ENCODE measurements at regions not wholly inside any gene's neighbourhood (a gene's known extent, or its start where the extent isn't known, plus 50 kb on each side); places are given as distances from the start of the nearest gene placed in this dataset.

DNA sequence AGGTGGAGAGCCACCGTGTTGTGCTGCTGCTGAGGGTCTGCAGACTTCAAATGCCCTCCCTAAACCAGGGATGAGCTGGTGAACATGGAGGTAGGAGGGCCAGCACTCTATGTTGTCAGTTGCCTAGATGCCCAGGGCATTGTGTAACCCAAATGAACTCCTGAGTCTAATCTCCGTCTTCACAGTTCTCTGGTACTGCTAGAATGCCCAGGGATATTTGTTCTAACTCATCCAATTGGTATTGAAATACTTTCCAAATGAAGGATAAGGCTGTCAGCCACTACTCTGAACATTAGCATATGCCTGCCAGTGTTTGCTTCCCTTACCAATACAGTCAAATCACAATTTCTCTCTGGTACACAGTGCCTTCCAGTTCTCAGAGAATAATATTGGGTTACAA, 492.6 kb downstream of the SLC4A3 start:
- TF ChIP-seq CTCF (IDR thresholded peaks at IDR 0.05; ENCODE audit: partially characterized antibody, unreplicated experiment) = no peak
- H3K36me3 Mint-ChIP-seq (ENCODE audit: unreplicated experiment) = peaks cover 14% of the 10 kb centered on the region
- no peaks in the 10 kb centered on the region for H3K9me3 Mint-ChIP-seq (ENCODE audit: unreplicated experiment)
- no peak overlapping the region for H3K27ac Mint-ChIP-seq (ENCODE audit: unreplicated experiment)
- H3K4me1 Mint-ChIP-seq (ENCODE audit: low read depth, unreplicated experiment) = no peaks in the 10 kb centered on the region
- DNase-seq = no peak
- peaks cover 4% of the 10 kb centered on the region for H3K27me3 Mint-ChIP-seq (ENCODE audit: unreplicated experiment)
- no peak overlapping the region for H3K4me3 Mint-ChIP-seq (ENCODE audit: unreplicated experiment)

GRCh38 chr2:220123751-220124150, 496.3 kb downstream of the SLC4A3 start:
- H3K4me3 Mint-ChIP-seq (ENCODE audit: unreplicated experiment) = no peak overlapping the region
- H3K36me3 Mint-ChIP-seq (ENCODE audit: unreplicated experiment) = no peaks in the 10 kb centered on the region
- no peak for DNase-seq
- TF ChIP-seq CTCF (IDR thresholded peaks at IDR 0.05; ENCODE audit: partially characterized antibody, unreplicated experiment) = no peak
- H3K4me1 Mint-ChIP-seq (ENCODE audit: low read depth, unreplicated experiment) = no peaks in the 10 kb centered on the region
- H3K27me3 Mint-ChIP-seq (ENCODE audit: unreplicated experiment) = no peaks in the 10 kb centered on the region
- H3K9me3 Mint-ChIP-seq (ENCODE audit: unreplicated experiment) = no peaks in the 10 kb centered on the region
- no peak overlapping the region for H3K27ac Mint-ChIP-seq (ENCODE audit: unreplicated experiment)

DNA sequence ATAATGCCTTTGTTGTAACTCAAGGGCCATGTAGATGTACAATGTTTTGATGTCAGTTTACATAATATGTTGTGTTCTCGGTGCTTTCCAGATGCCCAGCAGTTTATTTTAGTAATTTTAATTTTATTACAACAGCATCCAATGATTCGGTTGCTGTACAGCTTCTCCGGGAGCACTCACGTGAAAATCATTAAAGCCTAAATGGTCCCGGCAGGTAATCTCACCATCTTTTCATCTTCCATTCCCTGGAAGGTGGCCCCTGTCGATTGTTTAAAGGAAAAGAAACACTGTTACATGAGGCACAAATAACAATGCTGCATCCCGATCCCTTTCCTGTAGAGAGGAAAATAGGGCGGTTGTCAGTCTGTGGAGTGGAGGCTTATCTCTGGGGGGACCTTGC, 498.1 kb downstream of the SLC4A3 start:
- DNase-seq = no peak
- no peak for TF ChIP-seq CTCF (IDR thresholded peaks at IDR 0.05; ENCODE audit: partially characterized antibody, unreplicated experiment)
- Mint-ChIP-seq H3K4me1 (ENCODE audit: low read depth, unreplicated experiment) (no peaks in the 10 kb centered on the region), H3K27me3 (ENCODE audit: unreplicated experiment) (no peaks in the 10 kb centered on the region), H3K27ac (ENCODE audit: unreplicated experiment) (no peak overlapping the region), H3K9me3 (ENCODE audit: unreplicated experiment) (no peaks in the 10 kb centered on the region), H3K4me3 (ENCODE audit: unreplicated experiment) (no peak overlapping the region), H3K36me3 (ENCODE audit: unreplicated experiment) (no peaks in the 10 kb centered on the region)

DNA sequence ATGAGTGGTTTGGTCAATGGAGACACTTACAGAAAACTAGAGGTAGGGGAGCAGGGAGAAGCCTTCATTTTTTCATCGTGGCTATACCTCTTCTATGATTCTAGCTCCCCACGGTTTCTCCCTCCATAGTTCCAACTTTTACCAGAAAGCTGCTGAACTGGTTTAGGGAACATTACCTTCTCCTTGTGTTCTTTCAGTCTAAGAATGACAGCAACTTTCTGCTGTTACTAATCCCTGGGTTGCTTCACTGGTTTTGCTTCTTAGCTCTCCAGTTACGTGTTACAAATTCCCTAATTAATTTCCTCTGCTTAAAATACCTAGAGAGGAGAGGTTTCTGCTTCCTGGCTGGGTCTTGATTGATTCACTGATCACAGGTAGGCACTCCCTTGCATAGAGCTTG, 499.9 kb downstream of the SLC4A3 start:
- Mint-ChIP-seq H3K9me3 (ENCODE audit: unreplicated experiment) (no peaks in the 10 kb centered on the region), H3K4me1 (ENCODE audit: low read depth, unreplicated experiment) (no peaks in the 10 kb centered on the region), H3K27me3 (ENCODE audit: unreplicated experiment) (no peaks in the 10 kb centered on the region), H3K36me3 (ENCODE audit: unreplicated experiment) (no peaks in the 10 kb centered on the region), H3K27ac (ENCODE audit: unreplicated experiment) (no peak overlapping the region), H3K4me3 (ENCODE audit: unreplicated experiment) (no peak overlapping the region)
- no peak for TF ChIP-seq CTCF (IDR thresholded peaks at IDR 0.05; ENCODE audit: partially characterized antibody, unreplicated experiment)
- no peak for DNase-seq

DNA sequence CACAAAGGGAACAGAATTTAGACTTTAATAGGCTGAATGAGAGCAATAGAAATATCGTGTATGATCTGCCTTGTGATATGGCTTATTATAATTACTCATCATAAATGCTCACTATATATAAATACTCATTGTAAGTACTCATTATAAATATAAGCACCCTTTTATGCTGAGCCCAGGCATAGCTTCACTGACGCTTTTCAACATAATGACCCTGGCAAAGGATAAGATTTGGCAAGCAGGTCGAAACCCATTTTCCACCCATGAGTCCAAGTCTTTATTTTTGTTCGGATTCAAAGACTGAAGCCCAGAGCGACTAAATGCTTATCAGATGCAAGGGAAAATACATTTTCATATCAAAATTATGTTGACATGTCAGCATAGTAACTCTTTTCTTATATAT, 500.4 kb downstream of the SLC4A3 start:
- Mint-ChIP-seq H3K27ac (ENCODE audit: unreplicated experiment) (no peak overlapping the region), H3K36me3 (ENCODE audit: unreplicated experiment) (peaks cover 3% of the 10 kb centered on the region), H3K27me3 (ENCODE audit: unreplicated experiment) (no peaks in the 10 kb centered on the region), H3K9me3 (ENCODE audit: unreplicated experiment) (peaks cover 1% of the 10 kb centered on the region), H3K4me3 (ENCODE audit: unreplicated experiment) (no peak overlapping the region), H3K4me1 (ENCODE audit: low read depth, unreplicated experiment) (no peaks in the 10 kb centered on the region)
- no peak for DNase-seq
- TF ChIP-seq CTCF (IDR thresholded peaks at IDR 0.05; ENCODE audit: partially characterized antibody, unreplicated experiment) = no peak
